ENCODE measurements at regions not wholly inside any gene's neighbourhood (a gene's known extent, or its start where the extent isn't known, plus 50 kb on each side); places are given as distances from the start of the nearest gene placed in this dataset.

- DNase-seq (no peak), ATAC-seq (ENCODE audit: low read depth) (no peak)
- no peaks in the 10 kb centered on the region for H3K27me3 ChIP-seq (replicated peaks in 1 of 4; ENCODE audit: control extremely low read depth in 1 of 4, control insufficient read depth in 3 of 4, insufficient read depth in 4 of 4, low read length in 3 of 4)
- no peaks in the 10 kb centered on the region for H3K79me2 ChIP-seq (ENCODE audit: control insufficient read depth, insufficient read depth, low read length)
- Mint-ChIP-seq H3K4me1 (no peaks in the 10 kb centered on the region), H3K27me3 (peaks cover 22% of the 10 kb centered on the region), H3K27ac (no peak overlapping the region), H3K4me3 (no peak overlapping the region), H3K9me3 (ENCODE audit: insufficient read depth) (peaks cover 3% of the 10 kb centered on the region)
- H3K36me3 ChIP-seq (replicated peaks in 1 of 2; ENCODE audit: control extremely low read depth in 1 of 2, control insufficient read depth in 1 of 2, extremely low read depth in 1 of 2, insufficient read depth in 2 of 2, low read length in 1 of 2): no peaks in the 10 kb centered on the region
- H3K27ac ChIP-seq (ENCODE audit: low read length in 2 of 2): no peak overlapping the region
- CTCF ChIA-PET: no interaction called here
- no peaks in the 10 kb centered on the region for H3K4me1 ChIP-seq (ENCODE audit: control insufficient read depth in 2 of 2, insufficient read depth in 2 of 2, low read length in 2 of 2)
- H3K4me3 ChIP-seq (ENCODE audit: control extremely low read depth in 1 of 5, extremely low read depth in 1 of 5, insufficient read depth in 1 of 5, low read depth in 2 of 5, low read length in 4 of 5): no peak overlapping the region
- WGBS (ENCODE audit: insufficient coverage): no CpG with 5 or more reads among the region's 4 CpGs
- no peak overlapping the region for H2AFZ ChIP-seq (ENCODE audit: insufficient read depth, low read depth, low read length, poor library complexity, severe bottlenecking)
- intact Hi-C loops (cut with micrococcal nuclease): no loop called here
- H4K20me1 ChIP-seq (ENCODE audit: control insufficient read depth, insufficient read depth, low read length, poor library complexity, severe bottlenecking): no peaks in the 10 kb centered on the region
- no peak overlapping the region for H3K9ac ChIP-seq (ENCODE audit: low read length)
- POLR2A ChIA-PET: no interaction called here
- no peak for TF ChIP-seq EZH2 (IDR thresholded peaks at IDR 0.05; ENCODE audit: borderline replicate concordance, insufficient read depth, low read depth, low read length, poor library complexity, severe bottlenecking)
- no peak for TF ChIP-seq CTCF (IDR thresholded peaks at IDR 0.05)
- H3K9me3 ChIP-seq (ENCODE audit: control extremely low read depth in 1 of 3, control insufficient read depth in 2 of 3, insufficient read depth in 1 of 3, low read length in 2 of 3): no peaks in the 10 kb centered on the region
- H3K4me2 ChIP-seq (replicated peaks; ENCODE audit: low read depth, low read length, poor library complexity, severe bottlenecking): no peak overlapping the region
Measured at GRCh38 chr16:75794426-75794825, 68.1 kb upstream of the CPHXL start.

- H3K9me3 Mint-ChIP-seq (ENCODE audit: insufficient read depth): peaks cover 3% of the 10 kb centered on the region
- ChIA-PET CTCF (interaction anchor here (0.9 kb wide), 1 partner anchor 1372 kb away, joined by 4 read pairs; no protein-coding TSS in a partner anchor), POLR2A (no interaction called here)
- no peak overlapping the region for H3K27ac Mint-ChIP-seq
- no peak overlapping the region for H3K4me3 ChIP-seq (ENCODE audit: control extremely low read depth in 1 of 5, extremely low read depth in 1 of 5, insufficient read depth in 1 of 5, low read depth in 2 of 5, low read length in 4 of 5)
- H3K9me3 ChIP-seq (ENCODE audit: control extremely low read depth in 1 of 3, control insufficient read depth in 2 of 3, insufficient read depth in 1 of 3, low read length in 2 of 3): no peaks in the 10 kb centered on the region
- H3K4me1 ChIP-seq (ENCODE audit: control insufficient read depth in 2 of 2, insufficient read depth in 2 of 2, low read length in 2 of 2): no peaks in the 10 kb centered on the region
- no peak overlapping the region for H3K4me2 ChIP-seq (replicated peaks; ENCODE audit: low read depth, low read length, poor library complexity, severe bottlenecking)
- no CpG with 5 or more reads among the region's 4 CpGs for WGBS (ENCODE audit: insufficient coverage)
- no peak overlapping the region for H3K4me3 Mint-ChIP-seq
- H3K9ac ChIP-seq (ENCODE audit: low read length): no peak overlapping the region
- peaks cover 21% of the 10 kb centered on the region for H3K27me3 Mint-ChIP-seq
- DNase-seq: no peak
- no peaks in the 10 kb centered on the region for H3K27me3 ChIP-seq (replicated peaks in 1 of 4; ENCODE audit: control extremely low read depth in 1 of 4, control insufficient read depth in 3 of 4, insufficient read depth in 4 of 4, low read length in 3 of 4)
- TF ChIP-seq CTCF (IDR thresholded peaks at IDR 0.05) (no peak), EZH2 (IDR thresholded peaks at IDR 0.05; ENCODE audit: borderline replicate concordance, insufficient read depth, low read depth, low read length, poor library complexity, severe bottlenecking) (no peak)
- no peaks in the 10 kb centered on the region for H3K4me1 Mint-ChIP-seq
- no peaks in the 10 kb centered on the region for H4K20me1 ChIP-seq (ENCODE audit: control insufficient read depth, insufficient read depth, low read length, poor library complexity, severe bottlenecking)
- no peak for ATAC-seq (ENCODE audit: low read depth)
- no peaks in the 10 kb centered on the region for H3K79me2 ChIP-seq (ENCODE audit: control insufficient read depth, insufficient read depth, low read length)
- H2AFZ ChIP-seq (ENCODE audit: insufficient read depth, low read depth, low read length, poor library complexity, severe bottlenecking): no peak overlapping the region
- no peaks in the 10 kb centered on the region for H3K36me3 ChIP-seq (replicated peaks in 1 of 2; ENCODE audit: control extremely low read depth in 1 of 2, control insufficient read depth in 1 of 2, extremely low read depth in 1 of 2, insufficient read depth in 2 of 2, low read length in 1 of 2)
- no peak overlapping the region for H3K27ac ChIP-seq (ENCODE audit: low read length in 2 of 2)
- intact Hi-C loops (cut with micrococcal nuclease): no loop called here
Measured at GRCh38 chr16:75798714-75799113, 72.4 kb upstream of the CPHXL start.

Data from B cell (primary cell).